Liver (tissue), 8 donors: ENCODE measurements at regions not wholly inside any gene's neighbourhood (a gene's known extent, or its start where the extent isn't known, plus 50 kb on each side); places are given as distances from the start of the nearest gene placed in this dataset.

ENCODE experiments used
- DNase-seq: peaks from one replicate; pipeline ENCODE4 v3.0.0-alpha.2; 2017; ENCODE audit warnings: low spot score
- H3K27ac ChIP-seq, 2 donors: one replicate each; pipeline ENCODE4 v1.7.0; 2013; ENCODE audit warnings: inconsistent platforms in 2 of 2, low read length in 2 of 2, control low read depth in 1 of 2, low read depth in 1 of 2, mild to moderate bottlenecking in 1 of 2
- H3K27me3 ChIP-seq, 4 donors: one replicate each; pipeline versions ENCODE4 v1.6.1 to v1.7.0; 2013; ENCODE audit warnings: low read length in 3 of 4, inconsistent platforms in 1 of 4, mild to moderate bottlenecking in 1 of 4, moderate library complexity in 1 of 4; ENCODE audit not compliant: control insufficient read depth in 4 of 4, insufficient read depth in 4 of 4
- H3K36me3 ChIP-seq, 4 donors: one replicate each; pipeline versions ENCODE4 v1.6.1 to v1.7.0; 2013; ENCODE audit warnings: low read length in 3 of 4, mild to moderate bottlenecking in 3 of 4, low read depth in 1 of 4, moderate library complexity in 1 of 4; ENCODE audit not compliant: control insufficient read depth in 4 of 4, insufficient read depth in 3 of 4
- H3K4me1 ChIP-seq, 4 donors: one replicate each; pipeline versions ENCODE4 v1.6.1 to v1.7.0; 2013; ENCODE audit warnings: low read length in 3 of 4, mild to moderate bottlenecking in 3 of 4, moderate library complexity in 1 of 4; ENCODE audit not compliant: control insufficient read depth in 4 of 4, insufficient read depth in 4 of 4
- H3K4me3 ChIP-seq, 3 donors: one replicate each; pipeline versions ENCODE4 v1.6.1 to v1.7.0; 2013; ENCODE audit warnings: low read length in 3 of 3, control low read depth in 1 of 3, low read depth in 1 of 3, mild to moderate bottlenecking in 1 of 3
- H3K9ac ChIP-seq, 2 donors: one replicate each; pipeline ENCODE4 v1.7.0; 2013; ENCODE audit warnings: low read length in 2 of 2, mild to moderate bottlenecking in 2 of 2, moderate library complexity in 2 of 2, control low read depth in 1 of 2, low read depth in 1 of 2
- H3K9me3 ChIP-seq, 4 donors: one replicate each; pipeline versions ENCODE4 v1.6.1 to v1.7.0; 2013; ENCODE audit warnings: low read length in 3 of 4; ENCODE audit not compliant: control insufficient read depth in 4 of 4
- EGR1 ChIP-seq, 2 donors: IDR thresholded peaks; 2 replicates each; pipeline ENCODE4 v1.6.1; 2016 to 2018; ENCODE audit warnings: antibody characterized with exemption in 2 of 2, low read depth in 2 of 2
- FOXA1 ChIP-seq: IDR thresholded peaks from 2 replicates; pipeline ENCODE4 v1.6.1; 2016; ENCODE audit warnings: antibody characterized with exemption
- FOXA2 ChIP-seq: IDR thresholded peaks from 2 replicates; pipeline ENCODE4 v1.6.1; 2016; ENCODE audit warnings: antibody characterized with exemption
- GABPA ChIP-seq, 2 donors: IDR thresholded peaks in 1 of 2; conservative IDR thresholded peaks in 1 of 2; 2 replicates each; pipeline ENCODE4 v1.6.1; 2016; ENCODE audit warnings: antibody characterized with exemption in 2 of 2, mild to moderate bottlenecking in 1 of 2, moderate library complexity in 1 of 2
- HNF4A ChIP-seq, 2 donors: conservative IDR thresholded peaks; 2 replicates each; pipeline ENCODE4 v1.6.1; 2016; ENCODE audit warnings: antibody characterized with exemption in 2 of 2, mild to moderate bottlenecking in 2 of 2
- HNF4G ChIP-seq: IDR thresholded peaks from 2 replicates; pipeline ENCODE4 v1.6.1; 2016; ENCODE audit warnings: antibody characterized with exemption
- JUND ChIP-seq, 2 donors: IDR thresholded peaks; 2 replicates each; pipeline ENCODE4 v1.6.1; 2016; ENCODE audit warnings: antibody characterized with exemption in 2 of 2
- NR2F2 ChIP-seq: IDR thresholded peaks from 2 replicates; pipeline ENCODE4 v1.6.1; 2016; ENCODE audit warnings: antibody characterized with exemption
- SP1 ChIP-seq: IDR thresholded peaks from 2 replicates; pipeline ENCODE4 v1.6.1; 2018; ENCODE audit warnings: antibody characterized with exemption, mild to moderate bottlenecking
- TAF1 ChIP-seq: conservative IDR thresholded peaks from 2 replicates; pipeline ENCODE4 v1.6.1; 2016; ENCODE audit warnings: antibody characterized with exemption, mild to moderate bottlenecking
- YY1 ChIP-seq: IDR thresholded peaks from 2 replicates; pipeline ENCODE4 v1.6.1; 2016; ENCODE audit warnings: antibody characterized with exemption, mild to moderate bottlenecking
- WGBS: extraction: QIAGEN DNeasy Blood & Tissue Kit; methylation state at CpG from one replicate; pipeline ENCODE4 v1.1.7; 2013; 5-methylcytosine and 5-hydroxymethylcytosine counted together
- TF ChIP-seq, protein P1 (sequence below): fragments of 150-350 bp; IDR thresholded peaks from 2 replicates; pipeline ENCODE4 v1.5.1; 2017; ENCODE audit warnings: improper control_type of control experiment, low read depth, low read length; ENCODE audit not compliant: missing input control
- TF ChIP-seq, protein P2 (sequence below): IDR thresholded peaks from 2 replicates; pipeline ENCODE4 v1.6.1; 2016; ENCODE audit warnings: antibody characterized with exemption
- TF ChIP-seq, protein P3 (sequence below): IDR thresholded peaks from 2 replicates; pipeline ENCODE4 v1.6.1; 2016; ENCODE audit warnings: antibody characterized with exemption, mild to moderate bottlenecking
- donor health status: healthy.
- donor health status: healthy.
- donor health status: healthy.
- donor health status: healthy.
- donor health status: healthy.

DNA sequence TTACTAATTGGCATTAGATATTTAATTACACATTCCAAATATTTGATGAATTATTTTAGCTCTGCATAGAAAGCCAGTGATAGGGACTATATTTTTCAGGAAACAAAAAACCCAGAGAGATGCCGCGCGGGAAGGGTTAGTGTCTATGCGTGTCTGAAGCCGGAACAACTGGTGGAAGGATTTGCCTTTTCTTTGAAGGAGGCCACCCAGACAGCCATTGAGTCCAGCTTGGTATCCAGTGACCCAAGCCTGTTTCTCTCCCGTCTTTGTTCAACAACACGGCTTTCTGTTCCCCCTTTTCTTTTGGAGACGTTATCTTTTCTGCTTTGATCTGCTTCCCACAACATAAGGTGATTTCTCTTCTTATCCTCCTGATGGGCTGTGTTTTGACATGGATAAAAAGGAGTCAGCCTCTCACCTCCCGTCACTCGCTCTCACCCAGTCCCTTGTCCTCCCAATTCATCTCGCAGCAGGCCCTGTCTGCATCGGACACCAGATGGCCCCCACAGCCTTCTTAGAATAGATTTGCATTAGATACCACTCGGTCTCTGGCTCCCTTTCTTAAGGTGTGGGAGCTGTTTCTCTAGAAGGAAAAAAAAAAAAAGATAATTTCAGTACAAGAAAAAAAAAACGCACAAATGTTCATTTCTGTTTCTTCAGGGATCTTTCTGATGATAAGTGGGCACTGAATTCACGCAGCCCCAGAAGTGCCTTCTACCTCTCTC is 361.8 kb downstream of the ZNF536 start:
- Histone ChIP-seq H3K27me3 (no peaks in the 10 kb centered on the region), H3K9ac (no peak overlapping the region), H3K4me3 (no peak overlapping the region), H3K9me3 (no peaks in the 10 kb centered on the region), H3K4me1 (no peaks in the 10 kb centered on the region), H3K27ac (no peak overlapping the region), H3K36me3 (no peaks in the 10 kb centered on the region)
- TF ChIP-seq, protein P1, sequence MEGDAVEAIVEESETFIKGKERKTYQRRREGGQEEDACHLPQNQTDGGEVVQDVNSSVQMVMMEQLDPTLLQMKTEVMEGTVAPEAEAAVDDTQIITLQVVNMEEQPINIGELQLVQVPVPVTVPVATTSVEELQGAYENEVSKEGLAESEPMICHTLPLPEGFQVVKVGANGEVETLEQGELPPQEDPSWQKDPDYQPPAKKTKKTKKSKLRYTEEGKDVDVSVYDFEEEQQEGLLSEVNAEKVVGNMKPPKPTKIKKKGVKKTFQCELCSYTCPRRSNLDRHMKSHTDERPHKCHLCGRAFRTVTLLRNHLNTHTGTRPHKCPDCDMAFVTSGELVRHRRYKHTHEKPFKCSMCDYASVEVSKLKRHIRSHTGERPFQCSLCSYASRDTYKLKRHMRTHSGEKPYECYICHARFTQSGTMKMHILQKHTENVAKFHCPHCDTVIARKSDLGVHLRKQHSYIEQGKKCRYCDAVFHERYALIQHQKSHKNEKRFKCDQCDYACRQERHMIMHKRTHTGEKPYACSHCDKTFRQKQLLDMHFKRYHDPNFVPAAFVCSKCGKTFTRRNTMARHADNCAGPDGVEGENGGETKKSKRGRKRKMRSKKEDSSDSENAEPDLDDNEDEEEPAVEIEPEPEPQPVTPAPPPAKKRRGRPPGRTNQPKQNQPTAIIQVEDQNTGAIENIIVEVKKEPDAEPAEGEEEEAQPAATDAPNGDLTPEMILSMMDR = no peak
- TF ChIP-seq, protein P2, sequence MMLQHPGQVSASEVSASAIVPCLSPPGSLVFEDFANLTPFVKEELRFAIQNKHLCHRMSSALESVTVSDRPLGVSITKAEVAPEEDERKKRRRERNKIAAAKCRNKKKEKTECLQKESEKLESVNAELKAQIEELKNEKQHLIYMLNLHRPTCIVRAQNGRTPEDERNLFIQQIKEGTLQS = no peak
- TF ChIP-seq TAF1 (no peak), GABPA (IDR thresholded peaks at IDR 0.05 in 1 of 2, conservative IDR thresholded peaks at IDR 0.05 in 1 of 2) (no peak), HNF4G (no peak), YY1 (no peak), EGR1 (IDR thresholded peaks at IDR 0.05; ENCODE audit: low read depth in 2 of 2) (no peak), FOXA1 (no peak), HNF4A (conservative IDR thresholded peaks at IDR 0.05) (no peak)
- no peak for DNase-seq
- 65% methylated on average over 15 of the region's 15 CpGs for WGBS

DNA sequence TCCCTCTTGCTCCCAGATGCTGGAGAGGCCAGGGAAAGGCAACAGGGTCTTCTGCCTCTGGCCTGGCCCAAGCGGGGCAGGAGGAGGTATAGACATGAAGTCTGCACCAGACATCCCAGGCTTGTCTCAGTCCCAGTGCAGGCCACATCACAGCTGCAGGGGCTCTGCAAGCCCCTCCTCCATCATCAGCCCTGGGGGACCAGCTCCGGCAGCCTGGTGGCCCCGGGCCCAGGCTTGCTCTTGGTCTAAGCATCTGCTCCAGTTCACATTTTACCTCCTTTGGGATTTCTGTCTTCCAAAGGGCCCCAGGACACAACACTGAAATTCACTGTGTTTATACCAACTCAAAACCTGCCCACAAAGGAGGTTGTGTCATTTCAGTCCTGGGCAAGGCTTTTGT is 359.4 kb downstream of the ZNF536 start:
- Histone ChIP-seq H3K9me3 (no peaks in the 10 kb centered on the region), H3K36me3 (no peaks in the 10 kb centered on the region), H3K27me3 (no peaks in the 10 kb centered on the region), H3K4me3 (no peak overlapping the region), H3K27ac (no peak overlapping the region), H3K4me1 (no peaks in the 10 kb centered on the region), H3K9ac (no peak overlapping the region)
- no peak for DNase-seq
- 81% methylated on average over 3 of the region's 3 CpGs for WGBS
- TF ChIP-seq SP1 = no peak
- TF ChIP-seq, protein P1 = no peak
- TF ChIP-seq HNF4G = no peak
- TF ChIP-seq, protein P2 = no peak
- no peak for TF ChIP-seq NR2F2
- no peak for TF ChIP-seq GABPA (IDR thresholded peaks at IDR 0.05 in 1 of 2, conservative IDR thresholded peaks at IDR 0.05 in 1 of 2)
- TF ChIP-seq FOXA2 = no peak
- no peak for TF ChIP-seq YY1
- TF ChIP-seq JUND (IDR thresholded peaks at IDR 0.05) = no peak
- TF ChIP-seq, protein P3, sequence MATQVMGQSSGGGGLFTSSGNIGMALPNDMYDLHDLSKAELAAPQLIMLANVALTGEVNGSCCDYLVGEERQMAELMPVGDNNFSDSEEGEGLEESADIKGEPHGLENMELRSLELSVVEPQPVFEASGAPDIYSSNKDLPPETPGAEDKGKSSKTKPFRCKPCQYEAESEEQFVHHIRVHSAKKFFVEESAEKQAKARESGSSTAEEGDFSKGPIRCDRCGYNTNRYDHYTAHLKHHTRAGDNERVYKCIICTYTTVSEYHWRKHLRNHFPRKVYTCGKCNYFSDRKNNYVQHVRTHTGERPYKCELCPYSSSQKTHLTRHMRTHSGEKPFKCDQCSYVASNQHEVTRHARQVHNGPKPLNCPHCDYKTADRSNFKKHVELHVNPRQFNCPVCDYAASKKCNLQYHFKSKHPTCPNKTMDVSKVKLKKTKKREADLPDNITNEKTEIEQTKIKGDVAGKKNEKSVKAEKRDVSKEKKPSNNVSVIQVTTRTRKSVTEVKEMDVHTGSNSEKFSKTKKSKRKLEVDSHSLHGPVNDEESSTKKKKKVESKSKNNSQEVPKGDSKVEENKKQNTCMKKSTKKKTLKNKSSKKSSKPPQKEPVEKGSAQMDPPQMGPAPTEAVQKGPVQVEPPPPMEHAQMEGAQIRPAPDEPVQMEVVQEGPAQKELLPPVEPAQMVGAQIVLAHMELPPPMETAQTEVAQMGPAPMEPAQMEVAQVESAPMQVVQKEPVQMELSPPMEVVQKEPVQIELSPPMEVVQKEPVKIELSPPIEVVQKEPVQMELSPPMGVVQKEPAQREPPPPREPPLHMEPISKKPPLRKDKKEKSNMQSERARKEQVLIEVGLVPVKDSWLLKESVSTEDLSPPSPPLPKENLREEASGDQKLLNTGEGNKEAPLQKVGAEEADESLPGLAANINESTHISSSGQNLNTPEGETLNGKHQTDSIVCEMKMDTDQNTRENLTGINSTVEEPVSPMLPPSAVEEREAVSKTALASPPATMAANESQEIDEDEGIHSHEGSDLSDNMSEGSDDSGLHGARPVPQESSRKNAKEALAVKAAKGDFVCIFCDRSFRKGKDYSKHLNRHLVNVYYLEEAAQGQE = no peak
